ENCODE measurements at regions not wholly inside any gene's neighbourhood (a gene's known extent, or its start where the extent isn't known, plus 50 kb on each side); places are given as distances from the start of the nearest gene placed in this dataset.
"Not testable (repeated sequence)": the region's sequence is repeated elsewhere in the genome, so short reads cannot be mapped to it uniquely, and the experiment has no call there.

GRCh38 chr7:131627735-131628190 is 71.3 kb upstream of the PODXL start:
- no peak for DNase-seq

- no peak for DNase-seq
Observed at GRCh38 chr7:131626643-131627042, 70.2 kb upstream of the PODXL start.

- DNase-seq, result no peak
Observed at GRCh38 chr7:131625817-131626372, 69.5 kb upstream of the PODXL start.

- not testable (repeated sequence) for DNase-seq
Observed at GRCh38 chr7:131625345-131625744, 68.9 kb upstream of the PODXL start.

GRCh38 chr7:131624536-131624935 is 68.1 kb upstream of the PODXL start:
- no peak for DNase-seq

GRCh38 chr7:131623154-131623553 is 66.7 kb upstream of the PODXL start:
- no peak for DNase-seq

GRCh38 chr7:131621652-131622051 is 65.2 kb upstream of the PODXL start:
- DNase-seq, result no peak

- no peak for DNase-seq
Observed at GRCh38 chr7:131620673-131621609, 64.5 kb upstream of the PODXL start.

GRCh38 chr7:131619336-131620305 is 63.2 kb upstream of the PODXL start:
- no peak for DNase-seq

- DNase-seq, result no peak
Observed at GRCh38 chr7:131618391-131618790, 62.0 kb upstream of the PODXL start.

GRCh38 chr7:131616487-131617200 is 60.2 kb upstream of the PODXL start:
- no peak for DNase-seq

- DNase-seq, result no peak
Observed at GRCh38 chr7:131613909-131614308, 57.5 kb upstream of the PODXL start.

GRCh38 chr7:131610007-131610406 is 53.6 kb upstream of the PODXL start:
- no peak for DNase-seq

- DNase-seq, result no peak
Observed at GRCh38 chr7:131608116-131608500, 51.7 kb upstream of the PODXL start.

GRCh38 chr7:131607291-131608115 is 51.1 kb upstream of the PODXL start:
- no peak for DNase-seq

- no peak for DNase-seq
Observed at GRCh38 chr7:131606346-131607290, 50.2 kb upstream of the PODXL start.

Measured in activated CD8-positive, alpha-beta memory T cell treated with anti-CD3 and anti-CD28 coated beads, Interleukin-2, amount 50 U/mL, for 4 hours (primary cell).